HG02588 (cell line): ENCODE measurements at regions not wholly inside any gene's neighbourhood (a gene's known extent, or its start where the extent isn't known, plus 50 kb on each side); places are given as distances from the start of the nearest gene placed in this dataset.
"Not testable (repeated sequence)": the region's sequence is repeated elsewhere in the genome, so short reads cannot be mapped to it uniquely, and the experiment has no call there.

ENCODE experiments used
- ATAC-seq: cut with Tn5 transposase; IDR thresholded peaks from one replicate; pipeline ENCODE4 v1.9.1; 2021; ENCODE audit warnings: mild to moderate bottlenecking, moderate library complexity; ENCODE audit not compliant: unreplicated experiment

DNA sequence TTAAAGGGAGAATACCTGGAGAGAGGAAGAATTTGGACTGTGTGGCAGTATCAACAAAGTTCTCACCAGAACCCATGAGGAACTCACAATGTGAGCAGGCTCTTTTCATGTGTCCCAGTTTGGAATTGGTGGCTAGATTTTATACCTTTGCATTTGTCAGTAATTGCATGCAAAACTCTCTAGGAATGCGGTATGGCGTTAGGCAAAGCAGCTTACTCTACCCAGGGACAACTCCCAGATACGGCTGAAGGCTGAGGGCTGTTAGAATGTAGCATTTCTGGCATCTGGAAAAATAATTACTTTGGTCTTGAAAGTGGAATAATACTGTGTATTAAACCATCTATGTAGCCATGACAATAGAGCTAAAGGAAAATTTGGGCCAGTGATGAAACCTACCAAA, 635.5 kb downstream of the SLC16A7 start:
- ATAC-seq, result no peak

GRCh38 chr12:60231976-60232907, 636.4 kb downstream of the SLC16A7 start:
- no peak for ATAC-seq

GRCh38 chr12:60234611-60235195, 638.9 kb downstream of the SLC16A7 start:
- ATAC-seq, result not testable (repeated sequence)

- no peak for ATAC-seq
These were observed 639.4 kb downstream of the SLC16A7 start for GRCh38 chr12:60235261-60235660.

- not testable (repeated sequence) for ATAC-seq
These were observed 640.6 kb downstream of the SLC16A7 start for GRCh38 chr12:60236416-60236815.

GRCh38 chr12:60240891-60241290, 645.1 kb downstream of the SLC16A7 start:
- ATAC-seq, result no peak

DNA sequence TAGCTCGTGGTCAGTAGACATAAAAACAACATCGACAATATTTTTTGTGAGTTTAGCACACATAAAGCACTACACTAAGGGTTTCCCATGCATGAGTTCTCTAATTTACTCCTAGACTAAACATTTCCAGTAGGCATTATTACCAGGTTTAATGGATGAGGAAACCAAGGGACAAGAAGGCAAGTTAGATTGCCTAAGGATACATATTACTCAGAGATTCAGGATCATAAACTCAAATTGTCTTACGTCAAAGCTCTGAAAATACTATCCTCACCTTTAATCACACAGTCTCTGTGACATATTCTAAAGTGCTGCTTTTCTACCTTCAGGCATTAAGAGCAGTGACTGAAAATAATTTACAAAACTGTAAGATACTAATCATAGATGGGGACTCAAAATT, 655.3 kb downstream of the SLC16A7 start:
- no peak for ATAC-seq

GRCh38 chr12:60252359-60253096, 656.7 kb downstream of the SLC16A7 start:
- no peak for ATAC-seq

GRCh38 chr12:60255044-60255443, 659.2 kb downstream of the SLC16A7 start:
- ATAC-seq, result no peak

DNA sequence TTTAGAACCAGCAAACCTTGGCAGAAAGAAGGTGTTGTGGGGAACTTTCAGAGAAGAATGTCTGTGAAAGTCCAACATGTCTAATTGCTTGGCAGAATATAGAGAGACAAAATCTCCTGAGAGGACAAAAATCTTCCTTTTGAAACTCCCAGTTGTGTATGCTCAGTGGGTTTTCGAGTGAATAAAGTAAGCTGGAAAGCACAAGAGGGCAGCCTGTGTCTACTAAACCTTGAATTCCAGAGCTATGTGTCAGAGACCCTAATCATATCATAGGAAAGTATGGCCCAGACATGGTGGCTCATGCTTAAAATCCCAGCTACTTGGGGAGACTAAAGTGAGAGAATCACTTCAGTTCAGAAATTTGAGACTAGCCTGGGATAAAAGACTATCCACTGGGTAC, 661.2 kb downstream of the SLC16A7 start:
- ATAC-seq, result no peak

DNA sequence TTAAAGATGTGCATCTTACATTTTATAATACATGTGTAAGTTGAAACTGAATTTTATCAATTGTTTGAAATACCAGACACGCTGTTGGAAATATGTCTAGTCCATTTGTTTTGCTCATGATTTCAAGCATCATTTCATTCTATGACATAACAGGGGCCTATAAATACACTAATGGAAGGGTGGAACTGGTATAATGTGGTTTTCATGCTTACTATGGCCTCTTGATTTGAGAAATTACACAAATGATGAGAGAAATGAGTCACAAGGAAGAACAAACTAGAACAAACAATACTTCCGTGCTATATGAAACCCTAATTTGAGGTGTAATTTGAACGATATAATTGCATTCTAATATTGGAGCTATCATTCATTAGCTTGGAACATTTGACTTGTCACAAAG, 663.4 kb downstream of the SLC16A7 start:
- ATAC-seq, result no peak

GRCh38 chr12:60262378-60262777, 666.5 kb downstream of the SLC16A7 start:
- ATAC-seq, result no peak

GRCh38 chr12:60263161-60263560, 667.3 kb downstream of the SLC16A7 start:
- ATAC-seq, result no peak

- ATAC-seq, result no peak
These were observed 668.1 kb downstream of the SLC16A7 start for GRCh38 chr12:60263836-60264493.

DNA sequence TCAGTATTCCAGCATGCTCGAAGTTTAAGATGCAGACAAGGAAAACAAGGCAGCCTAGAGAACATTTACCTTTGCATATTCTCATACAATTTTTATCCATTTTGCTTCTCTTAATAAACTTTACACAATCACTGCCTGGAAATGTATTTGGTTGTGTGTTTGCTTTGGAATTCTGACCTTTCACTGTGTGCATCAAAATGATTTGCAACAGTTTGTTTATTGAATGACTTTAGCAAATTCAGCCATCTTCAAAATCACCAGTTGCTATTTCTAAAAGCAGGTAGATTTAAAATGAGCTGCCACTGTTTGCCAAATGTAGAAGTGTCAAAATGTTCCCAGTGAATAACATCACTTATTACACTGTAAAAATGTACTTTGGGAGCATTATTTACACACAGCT, 669.9 kb downstream of the SLC16A7 start:
- ATAC-seq, result no peak

- ATAC-seq, result no peak
These were observed 670.6 kb downstream of the SLC16A7 start for GRCh38 chr12:60266381-60266852.

DNA sequence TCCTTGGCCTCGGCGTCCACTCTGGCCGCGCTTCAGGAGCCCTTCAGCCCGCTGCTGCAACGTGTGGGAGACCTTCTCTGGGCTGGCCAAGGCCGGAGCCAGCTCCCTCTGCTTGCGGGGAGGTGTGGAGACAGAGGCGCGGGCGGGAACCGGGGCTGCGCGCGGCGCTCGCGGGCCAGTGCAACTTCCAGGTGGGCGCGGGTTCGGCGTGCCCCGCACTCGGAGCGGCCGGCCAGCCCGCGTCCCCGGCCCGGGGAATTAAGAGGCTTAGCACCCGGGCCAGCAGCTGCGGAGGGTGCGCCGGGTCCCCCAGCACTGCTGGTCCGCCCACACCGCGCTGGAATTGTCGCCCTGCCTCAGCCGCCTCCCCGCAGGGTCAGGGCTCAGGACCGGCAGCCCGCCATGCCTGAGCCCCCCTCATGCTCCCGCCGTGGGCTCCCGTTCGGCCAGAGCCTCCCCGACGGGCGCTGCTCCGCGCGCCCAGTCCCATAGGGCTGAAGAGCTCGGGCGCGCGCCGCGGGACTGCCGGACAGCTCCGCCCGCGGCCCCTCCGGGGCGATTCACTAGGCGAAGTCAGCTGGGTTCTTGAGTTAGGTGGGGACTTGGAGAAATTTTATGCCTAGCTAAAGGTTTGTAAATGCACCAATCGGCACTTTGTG, 673.9 kb downstream of the SLC16A7 start:
- ATAC-seq, result no peak

DNA sequence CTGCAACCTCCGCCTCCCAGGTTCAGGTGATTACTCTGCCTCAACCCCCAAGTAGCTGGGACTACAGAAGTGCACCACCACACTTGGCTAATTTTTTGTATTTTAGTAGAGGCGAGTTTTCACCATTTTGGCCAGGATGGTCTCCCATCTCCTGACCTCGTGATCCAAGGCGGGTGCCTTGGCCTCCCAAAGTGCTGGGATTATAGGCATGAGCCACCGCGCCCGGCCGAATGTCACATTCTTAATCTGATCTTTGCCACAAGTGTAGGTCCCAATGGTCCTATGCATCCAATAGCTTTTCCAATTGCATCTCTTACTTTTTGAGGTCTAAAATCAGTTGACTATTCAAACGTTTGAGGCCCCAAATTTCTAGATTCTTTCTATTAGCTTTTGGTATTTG, 676.0 kb downstream of the SLC16A7 start:
- ATAC-seq, result no peak

DNA sequence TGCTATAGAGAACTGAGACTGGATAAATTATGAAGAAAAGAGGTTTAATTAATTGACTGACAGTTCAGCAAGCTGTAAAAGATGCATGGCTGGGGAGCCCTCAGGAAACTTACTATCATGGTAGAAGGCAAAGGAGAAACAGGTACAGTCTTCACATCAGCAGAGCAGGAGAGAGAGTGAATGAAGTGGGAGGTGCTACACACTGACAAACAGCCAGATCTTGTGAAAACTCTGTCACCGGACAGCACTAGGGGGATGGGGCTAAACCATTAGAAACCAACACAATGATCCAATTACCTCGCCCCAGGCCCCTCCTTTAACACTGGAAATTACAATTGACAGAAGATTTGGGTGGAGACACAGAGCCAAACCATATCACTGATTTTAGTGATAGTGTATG, 682.4 kb downstream of the SLC16A7 start:
- ATAC-seq, result no peak

GRCh38 chr12:60279221-60279620, 683.4 kb downstream of the SLC16A7 start:
- no peak for ATAC-seq
